Vagina (tissue), 2 donors: ENCODE measurements at regions not wholly inside any gene's neighbourhood (a gene's known extent, or its start where the extent isn't known, plus 50 kb on each side); places are given as distances from the start of the nearest gene placed in this dataset.

Experiments
- POLR2AphosphoS5 ChIP-seq, 2 donors: sonication (generic); formaldehyde crosslinking; IDR thresholded peaks; one replicate each; pipeline ENCODE4 v1.9.0; 2017; ENCODE audit warnings: antibody characterized with exemption in 2 of 2, mild to moderate bottlenecking in 2 of 2, low read depth in 1 of 2; ENCODE audit not compliant: insufficient read depth in 1 of 2
- TF ChIP-seq, protein P1 (sequence below), 3 experiments: fragments of 450-650 bp in 2 of 3; fragments of 200-600 bp in 1 of 3; sonication (generic) in 1 of 3; IDR thresholded peaks; one replicate each; pipeline ENCODE4 v1.5.1; 2017 to 2019; ENCODE audit warnings: antibody characterized with exemption in 3 of 3, mild to moderate bottlenecking in 2 of 3, moderate library complexity in 2 of 3

DNA sequence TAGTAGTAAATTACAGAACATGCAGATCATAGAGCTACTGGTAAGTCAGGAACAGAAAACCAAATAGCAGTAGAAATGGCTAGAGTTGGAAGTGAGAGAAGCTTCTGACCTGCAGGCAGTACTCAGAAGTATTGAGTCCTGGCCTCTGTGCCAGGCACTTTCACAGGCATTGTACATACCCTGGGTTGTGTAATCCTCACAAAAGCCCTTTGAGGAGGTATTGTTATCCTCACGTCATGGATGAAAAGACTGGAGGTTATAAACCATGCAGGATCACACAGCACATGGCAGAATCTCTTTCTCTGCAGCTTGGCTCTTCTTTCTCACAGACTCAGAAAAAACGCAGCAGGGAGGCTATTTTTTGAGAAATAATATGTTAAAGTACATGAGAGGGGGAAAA is 789.3 kb upstream of the FAM98A start:
- TF ChIP-seq, protein P1, sequence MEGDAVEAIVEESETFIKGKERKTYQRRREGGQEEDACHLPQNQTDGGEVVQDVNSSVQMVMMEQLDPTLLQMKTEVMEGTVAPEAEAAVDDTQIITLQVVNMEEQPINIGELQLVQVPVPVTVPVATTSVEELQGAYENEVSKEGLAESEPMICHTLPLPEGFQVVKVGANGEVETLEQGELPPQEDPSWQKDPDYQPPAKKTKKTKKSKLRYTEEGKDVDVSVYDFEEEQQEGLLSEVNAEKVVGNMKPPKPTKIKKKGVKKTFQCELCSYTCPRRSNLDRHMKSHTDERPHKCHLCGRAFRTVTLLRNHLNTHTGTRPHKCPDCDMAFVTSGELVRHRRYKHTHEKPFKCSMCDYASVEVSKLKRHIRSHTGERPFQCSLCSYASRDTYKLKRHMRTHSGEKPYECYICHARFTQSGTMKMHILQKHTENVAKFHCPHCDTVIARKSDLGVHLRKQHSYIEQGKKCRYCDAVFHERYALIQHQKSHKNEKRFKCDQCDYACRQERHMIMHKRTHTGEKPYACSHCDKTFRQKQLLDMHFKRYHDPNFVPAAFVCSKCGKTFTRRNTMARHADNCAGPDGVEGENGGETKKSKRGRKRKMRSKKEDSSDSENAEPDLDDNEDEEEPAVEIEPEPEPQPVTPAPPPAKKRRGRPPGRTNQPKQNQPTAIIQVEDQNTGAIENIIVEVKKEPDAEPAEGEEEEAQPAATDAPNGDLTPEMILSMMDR (IDR thresholded peaks at IDR 0.05): no peak
- TF ChIP-seq POLR2AphosphoS5 (IDR thresholded peaks at IDR 0.05; ENCODE audit: insufficient read depth in 1 of 2, low read depth in 1 of 2): no peak
